Neural cell (in vitro differentiated cells): ENCODE measurements at regions not wholly inside any gene's neighbourhood (a gene's known extent, or its start where the extent isn't known, plus 50 kb on each side); places are given as distances from the start of the nearest gene placed in this dataset.

Experiments used
- H2AFZ ChIP-seq: fragments of 200-600, 300-800 bp; sonication (generic), shearing (Covaris generic); 2 replicates; pipeline ENCODE4 v1.6.0; 2014; ENCODE audit warnings: low read depth, mild to moderate bottlenecking, antibody characterized with exemption, low read length, moderate library complexity
- H3F3A ChIP-seq: fragments of 200-600 bp; shearing (Covaris generic); 2 replicates; pipeline ENCODE4 v1.6.1; 2016; ENCODE audit warnings: mild to moderate bottlenecking, moderate library complexity, mixed read lengths, antibody characterized with exemption, low read length; ENCODE audit not compliant: insufficient read depth, poor library complexity, severe bottlenecking
- H3K27ac ChIP-seq: fragments of 200-600, 300-800 bp; sonication (generic), shearing (Covaris generic); 2 replicates; pipeline ENCODE4 v1.5.1; 2014; ENCODE audit warnings: mild to moderate bottlenecking, low read length, moderate library complexity
- H3K27me3 ChIP-seq: fragments of 300-800, 200-600 bp; sonication (generic), shearing (Covaris generic); 2 replicates; pipeline ENCODE4 v1.6.0; 2014; ENCODE audit warnings: mild to moderate bottlenecking, low read depth, low read length, moderate library complexity; ENCODE audit not compliant: insufficient read depth
- H3K36me3 ChIP-seq: fragments of 300-800, 200-600 bp; sonication (generic), shearing (Covaris generic); 2 replicates; pipeline ENCODE4 v1.5.1; 2014; ENCODE audit warnings: mild to moderate bottlenecking, antibody characterized with exemption, low read length, moderate library complexity; ENCODE audit not compliant: insufficient read depth
- H3K4me2 ChIP-seq: fragments of 300-800, 200-600 bp; sonication (generic), shearing (Covaris generic); 2 replicates; pipeline ENCODE4 v1.6.0; 2014; ENCODE audit warnings: mild to moderate bottlenecking, low read length
- H3K4me3 ChIP-seq: fragments of 300-800, 200-600 bp; sonication (generic), shearing (Covaris generic); 2 replicates; pipeline ENCODE4 v1.5.1; 2014; ENCODE audit warnings: mild to moderate bottlenecking, low read length, moderate library complexity
- H3K79me2 ChIP-seq: fragments of 200-600 bp; shearing (Covaris generic); replicated peaks from 2 replicates; pipeline ENCODE4 v1.6.0; 2014; ENCODE audit warnings: mild to moderate bottlenecking, low read length, moderate library complexity; ENCODE audit not compliant: insufficient read depth
- H3K9ac ChIP-seq: fragments of 300-800, 200-600 bp; sonication (generic), shearing (Covaris generic); 2 replicates; pipeline ENCODE4 v1.6.1; 2016; ENCODE audit warnings: mild to moderate bottlenecking, low read length, mixed read lengths
- H3K9me2 ChIP-seq: fragments of 200-600 bp; shearing (Covaris generic); 2 replicates; pipeline ENCODE4 v1.6.1; 2016; ENCODE audit warnings: mild to moderate bottlenecking, low read length, mixed read lengths; ENCODE audit not compliant: insufficient read depth
- H3K9me3 ChIP-seq: fragments of 200-600, 300-800 bp; sonication (generic), shearing (Covaris generic); 2 replicates; pipeline ENCODE4 v1.6.1; 2016; ENCODE audit warnings: mild to moderate bottlenecking, mixed run types, low read length, moderate library complexity, mixed read lengths
- H4K20me1 ChIP-seq: fragments of 200-600 bp; shearing (Covaris generic); 2 replicates; pipeline ENCODE4 v1.6.1; 2016; ENCODE audit warnings: mild to moderate bottlenecking, mixed run types; ENCODE audit not compliant: insufficient read depth
- EP300 ChIP-seq: fragments of 450-650 bp; conservative IDR thresholded peaks from 2 replicates; pipeline ENCODE4 v1.6.1; 2014; ENCODE audit warnings: antibody characterized with exemption, mild to moderate bottlenecking, moderate library complexity; ENCODE audit not compliant: poor library complexity, severe bottlenecking
- EZH2 ChIP-seq: fragments of 200-600, 300-800 bp; shearing (Covaris generic), sonication (generic); IDR thresholded peaks from 2 replicates; pipeline ENCODE4 v1.6.1; 2014; ENCODE audit warnings: antibody characterized with exemption, low read length, borderline replicate concordance, mild to moderate bottlenecking; ENCODE audit not compliant: insufficient read depth, poor library complexity, severe bottlenecking
- MXI1 ChIP-seq: fragments of 450-650 bp; conservative IDR thresholded peaks from 2 replicates; pipeline ENCODE4 v1.6.1; 2014; ENCODE audit warnings: antibody characterized with exemption, mild to moderate bottlenecking; ENCODE audit not compliant: poor library complexity, severe bottlenecking
- POLR2AphosphoS5 ChIP-seq: IDR thresholded peaks from 2 replicates; pipeline ENCODE4 v1.6.1; 2012
- RAD21 ChIP-seq: fragments of 450-650 bp; conservative IDR thresholded peaks from 2 replicates; pipeline ENCODE4 v1.6.1; 2014; ENCODE audit warnings: antibody characterized with exemption, mild to moderate bottlenecking, moderate library complexity
- SMC3 ChIP-seq: fragments of 450-650 bp; conservative IDR thresholded peaks from 2 replicates; pipeline ENCODE4 v1.6.1; 2014; ENCODE audit warnings: antibody characterized with exemption, mild to moderate bottlenecking, moderate library complexity; ENCODE audit not compliant: poor library complexity
- TAF1 ChIP-seq: IDR thresholded peaks from 2 replicates; pipeline ENCODE4 v1.6.1; 2012; ENCODE audit warnings: low read depth
- TF ChIP-seq, protein P1 (sequence below): IDR thresholded peaks from 2 replicates; pipeline ENCODE4 v1.6.1; 2012; ENCODE audit warnings: borderline replicate concordance
- TF ChIP-seq, protein P2 (sequence below): fragments of 450-650 bp; IDR thresholded peaks from 2 replicates; pipeline ENCODE4 v1.5.1; 2014; ENCODE audit warnings: antibody characterized with exemption, mild to moderate bottlenecking, moderate library complexity; ENCODE audit not compliant: poor library complexity, severe bottlenecking

DNA sequence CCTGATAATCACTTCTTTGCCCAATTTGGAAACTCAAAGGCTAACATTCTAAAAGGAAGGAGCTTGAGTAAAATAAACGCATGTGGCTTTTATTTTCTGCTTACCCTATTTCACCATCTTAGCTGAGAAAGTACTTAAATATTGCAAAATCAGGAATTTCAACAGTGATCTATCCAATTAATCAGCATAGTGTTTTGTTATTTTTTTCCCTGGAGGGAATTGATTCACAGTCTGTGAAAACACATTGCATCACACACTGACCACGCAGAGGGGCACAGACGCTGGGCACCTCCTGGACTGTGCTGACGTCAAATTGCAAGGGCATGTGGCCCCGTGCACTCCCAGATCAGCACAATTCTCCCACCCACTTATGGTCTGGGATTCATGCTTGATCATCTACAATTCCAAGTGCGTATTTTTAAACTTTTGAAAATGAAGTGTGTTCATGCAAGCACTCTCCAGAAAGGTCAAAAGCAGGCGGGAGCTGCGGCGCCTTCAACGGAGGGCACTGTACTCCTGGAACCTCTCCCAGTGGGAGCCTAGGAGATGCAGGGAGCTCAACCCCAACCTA, 320.6 kb upstream of the PPARGC1A start:
- Histone ChIP-seq H3K9me2 (no peaks in the 10 kb centered on the region), H4K20me1 (no peaks in the 10 kb centered on the region), H3K4me2 (no peak overlapping the region), H2AFZ (no peak overlapping the region), H3K9me3 (no peaks in the 10 kb centered on the region), H3K79me2 (no peaks in the 10 kb centered on the region), H3K36me3 (no peaks in the 10 kb centered on the region), H3K4me3 (no peak overlapping the region), H3K27ac (no peak overlapping the region), H3F3A (no peaks in the 10 kb centered on the region), H3K9ac (no peak overlapping the region), H3K27me3 (no peaks in the 10 kb centered on the region)
- TF ChIP-seq MXI1, result no peak
- TF ChIP-seq EP300, result no peak
- no peak for TF ChIP-seq RAD21
- TF ChIP-seq POLR2AphosphoS5, result no peak
- no peak for TF ChIP-seq SMC3
- TF ChIP-seq EZH2, result no peak
- no peak for TF ChIP-seq TAF1
- TF ChIP-seq, protein P1, sequence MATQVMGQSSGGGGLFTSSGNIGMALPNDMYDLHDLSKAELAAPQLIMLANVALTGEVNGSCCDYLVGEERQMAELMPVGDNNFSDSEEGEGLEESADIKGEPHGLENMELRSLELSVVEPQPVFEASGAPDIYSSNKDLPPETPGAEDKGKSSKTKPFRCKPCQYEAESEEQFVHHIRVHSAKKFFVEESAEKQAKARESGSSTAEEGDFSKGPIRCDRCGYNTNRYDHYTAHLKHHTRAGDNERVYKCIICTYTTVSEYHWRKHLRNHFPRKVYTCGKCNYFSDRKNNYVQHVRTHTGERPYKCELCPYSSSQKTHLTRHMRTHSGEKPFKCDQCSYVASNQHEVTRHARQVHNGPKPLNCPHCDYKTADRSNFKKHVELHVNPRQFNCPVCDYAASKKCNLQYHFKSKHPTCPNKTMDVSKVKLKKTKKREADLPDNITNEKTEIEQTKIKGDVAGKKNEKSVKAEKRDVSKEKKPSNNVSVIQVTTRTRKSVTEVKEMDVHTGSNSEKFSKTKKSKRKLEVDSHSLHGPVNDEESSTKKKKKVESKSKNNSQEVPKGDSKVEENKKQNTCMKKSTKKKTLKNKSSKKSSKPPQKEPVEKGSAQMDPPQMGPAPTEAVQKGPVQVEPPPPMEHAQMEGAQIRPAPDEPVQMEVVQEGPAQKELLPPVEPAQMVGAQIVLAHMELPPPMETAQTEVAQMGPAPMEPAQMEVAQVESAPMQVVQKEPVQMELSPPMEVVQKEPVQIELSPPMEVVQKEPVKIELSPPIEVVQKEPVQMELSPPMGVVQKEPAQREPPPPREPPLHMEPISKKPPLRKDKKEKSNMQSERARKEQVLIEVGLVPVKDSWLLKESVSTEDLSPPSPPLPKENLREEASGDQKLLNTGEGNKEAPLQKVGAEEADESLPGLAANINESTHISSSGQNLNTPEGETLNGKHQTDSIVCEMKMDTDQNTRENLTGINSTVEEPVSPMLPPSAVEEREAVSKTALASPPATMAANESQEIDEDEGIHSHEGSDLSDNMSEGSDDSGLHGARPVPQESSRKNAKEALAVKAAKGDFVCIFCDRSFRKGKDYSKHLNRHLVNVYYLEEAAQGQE, result no peak
- TF ChIP-seq, protein P2, sequence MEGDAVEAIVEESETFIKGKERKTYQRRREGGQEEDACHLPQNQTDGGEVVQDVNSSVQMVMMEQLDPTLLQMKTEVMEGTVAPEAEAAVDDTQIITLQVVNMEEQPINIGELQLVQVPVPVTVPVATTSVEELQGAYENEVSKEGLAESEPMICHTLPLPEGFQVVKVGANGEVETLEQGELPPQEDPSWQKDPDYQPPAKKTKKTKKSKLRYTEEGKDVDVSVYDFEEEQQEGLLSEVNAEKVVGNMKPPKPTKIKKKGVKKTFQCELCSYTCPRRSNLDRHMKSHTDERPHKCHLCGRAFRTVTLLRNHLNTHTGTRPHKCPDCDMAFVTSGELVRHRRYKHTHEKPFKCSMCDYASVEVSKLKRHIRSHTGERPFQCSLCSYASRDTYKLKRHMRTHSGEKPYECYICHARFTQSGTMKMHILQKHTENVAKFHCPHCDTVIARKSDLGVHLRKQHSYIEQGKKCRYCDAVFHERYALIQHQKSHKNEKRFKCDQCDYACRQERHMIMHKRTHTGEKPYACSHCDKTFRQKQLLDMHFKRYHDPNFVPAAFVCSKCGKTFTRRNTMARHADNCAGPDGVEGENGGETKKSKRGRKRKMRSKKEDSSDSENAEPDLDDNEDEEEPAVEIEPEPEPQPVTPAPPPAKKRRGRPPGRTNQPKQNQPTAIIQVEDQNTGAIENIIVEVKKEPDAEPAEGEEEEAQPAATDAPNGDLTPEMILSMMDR, result no peak

DNA sequence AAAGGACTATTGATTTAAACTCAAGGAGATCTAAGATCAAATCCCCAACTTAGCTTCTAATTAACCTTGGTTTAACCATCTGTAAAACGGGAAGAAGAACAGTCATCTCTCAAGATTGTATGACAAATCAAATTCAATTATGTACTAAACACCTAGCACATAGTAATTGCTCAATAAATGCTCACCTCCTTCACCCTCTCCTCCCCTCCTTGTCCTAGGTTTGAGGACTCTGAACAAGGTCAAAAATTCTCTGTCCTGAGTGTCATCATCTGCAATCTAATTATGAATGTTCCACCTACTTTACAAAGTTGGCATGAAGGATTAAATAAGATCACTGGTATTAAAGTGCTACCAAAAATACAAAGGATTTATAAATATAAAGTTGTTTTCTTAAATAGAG, 320.1 kb upstream of the PPARGC1A start:
- Histone ChIP-seq H3K27me3 (no peaks in the 10 kb centered on the region), H2AFZ (no peak overlapping the region), H4K20me1 (no peaks in the 10 kb centered on the region), H3K4me3 (no peak overlapping the region), H3K27ac (no peak overlapping the region), H3K79me2 (no peaks in the 10 kb centered on the region), H3K9me3 (no peaks in the 10 kb centered on the region), H3F3A (no peaks in the 10 kb centered on the region), H3K9ac (no peak overlapping the region), H3K36me3 (no peaks in the 10 kb centered on the region), H3K9me2 (no peaks in the 10 kb centered on the region), H3K4me2 (no peak overlapping the region)
- TF ChIP-seq POLR2AphosphoS5 (no peak), TAF1 (no peak), EZH2 (no peak), RAD21 (no peak), EP300 (no peak), MXI1 (no peak), SMC3 (no peak)
- TF ChIP-seq, protein P2, result no peak
- TF ChIP-seq, protein P1, result no peak
